ENCODE measurements at regions not wholly inside any gene's neighbourhood (a gene's known extent, or its start where the extent isn't known, plus 50 kb on each side); places are given as distances from the start of the nearest gene placed in this dataset.

DNA sequence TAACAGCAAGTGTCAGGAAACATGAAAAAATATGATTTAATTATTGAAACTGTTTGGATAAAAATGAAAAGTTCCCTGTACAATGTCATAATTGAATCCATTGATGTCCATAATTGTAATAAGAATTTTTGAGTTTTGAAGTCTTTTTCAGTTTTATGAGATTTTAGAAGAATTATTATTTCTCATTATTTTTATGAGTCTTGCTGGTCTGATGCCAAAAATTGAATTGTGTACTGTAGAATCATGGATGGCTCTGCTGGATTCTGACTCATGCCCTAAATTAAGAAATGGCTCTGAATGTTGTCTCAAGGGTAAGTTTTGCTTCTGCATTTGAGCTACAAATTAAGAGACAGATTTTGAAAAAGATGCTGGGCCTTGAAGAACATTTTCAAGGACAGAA lies 132.8 kb upstream of the MAP9 start:
- Mint-ChIP-seq H3K4me1 (ENCODE audit: low read depth in 2 of 2) (no peaks in the 10 kb centered on the region), H3K27me3 (peaks cover 4 to 5% of the 10 kb centered on the region in 2 donors), H3K9me3 (no peaks in the 10 kb centered on the region), H3K4me3 (no peak overlapping the region), H3K36me3 (no peaks in the 10 kb centered on the region), H3K27ac (no peak overlapping the region)
- DNase-seq (ENCODE audit: low spot score) (no peak), ATAC-seq (no peak)

DNA sequence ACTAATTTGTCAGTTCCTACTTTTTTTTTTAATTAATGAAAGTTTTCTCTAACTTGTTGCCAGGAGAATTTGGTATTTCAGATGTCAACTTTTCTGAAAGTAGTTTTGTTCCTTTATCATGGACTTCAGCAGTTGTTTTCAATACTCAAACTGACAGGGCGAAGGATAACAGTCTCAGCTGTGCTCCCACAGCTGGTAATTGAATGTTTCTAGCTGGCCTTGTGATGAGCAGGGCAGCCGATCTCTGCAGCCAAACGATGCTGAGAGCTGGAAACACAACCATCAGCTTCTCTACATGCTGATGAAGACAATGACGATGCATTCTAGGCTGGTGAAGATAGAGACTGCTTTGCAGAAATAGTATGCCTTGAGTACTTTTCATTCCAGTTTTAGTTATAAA lies 130.0 kb upstream of the MAP9 start:
- Mint-ChIP-seq H3K27ac (no peak overlapping the region), H3K4me3 (no peak overlapping the region), H3K27me3 (peaks cover 4 to 8% of the 10 kb centered on the region in 2 donors), H3K9me3 (no peaks in the 10 kb centered on the region), H3K4me1 (ENCODE audit: low read depth in 2 of 2) (no peaks in the 10 kb centered on the region), H3K36me3 (no peaks in the 10 kb centered on the region)
- DNase-seq (ENCODE audit: low spot score) (no peak), ATAC-seq (no peak)

DNA sequence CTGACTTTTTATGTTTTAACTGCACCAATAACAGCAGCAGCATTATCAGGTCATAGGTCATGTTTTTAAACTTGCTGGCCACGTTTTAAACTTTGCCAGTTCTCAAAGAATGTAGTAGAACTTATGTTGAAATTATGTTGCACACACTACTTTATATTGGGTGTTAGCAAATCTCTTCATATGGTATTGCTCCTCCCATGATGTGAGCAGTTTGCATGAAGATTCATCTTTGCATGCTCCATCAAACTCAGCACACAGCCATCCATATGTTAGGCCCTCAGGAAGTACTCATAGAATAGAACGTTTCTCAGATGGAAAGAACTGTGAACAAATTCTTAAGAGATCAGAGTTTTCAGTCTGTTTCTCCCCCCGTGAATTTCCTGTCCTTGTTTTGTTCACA lies 128.6 kb upstream of the MAP9 start:
- ATAC-seq = no peak

DNA sequence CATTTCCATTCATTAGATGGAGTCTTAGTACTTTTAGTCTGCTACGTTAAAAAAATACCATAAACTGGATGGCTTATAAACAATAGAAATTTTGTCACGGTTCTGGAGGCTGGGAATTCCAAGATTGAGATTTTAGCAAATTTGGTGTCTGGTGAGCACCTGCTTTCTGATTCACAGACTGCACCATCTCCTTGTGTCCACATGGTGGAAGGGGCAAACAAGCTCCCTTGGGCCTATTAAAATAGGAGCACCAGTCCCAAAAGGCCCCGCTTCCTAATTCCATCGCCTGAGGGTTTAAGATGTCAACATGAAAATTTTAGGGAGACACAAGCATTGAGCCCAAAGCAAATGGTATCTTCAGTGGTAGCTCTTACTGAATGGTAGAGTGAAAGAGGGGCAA lies 120.5 kb upstream of the MAP9 start:
- Mint-ChIP-seq H3K27ac (no peak overlapping the region), H3K36me3 (no peaks in the 10 kb centered on the region), H3K27me3 (peaks cover 8 to 9% of the 10 kb centered on the region in 2 donors), H3K4me3 (no peak overlapping the region), H3K9me3 (peaks cover 4% of the 10 kb centered on the region), H3K4me1 (ENCODE audit: low read depth in 2 of 2) (no peaks in the 10 kb centered on the region)
- no peak for DNase-seq (ENCODE audit: low spot score)
- no peak for ATAC-seq

More for the DNA sequence above, 128.6 kb upstream of the MAP9 start:
- no peaks in the 10 kb centered on the region for H3K9me3 Mint-ChIP-seq
- no peak overlapping the region for H3K4me3 Mint-ChIP-seq
- peaks cover 4 to 8% of the 10 kb centered on the region in 2 donors for H3K27me3 Mint-ChIP-seq
- DNase-seq (ENCODE audit: low spot score) = no peak
- no peaks in the 10 kb centered on the region for H3K4me1 Mint-ChIP-seq (ENCODE audit: low read depth in 2 of 2)
- H3K36me3 Mint-ChIP-seq = no peaks in the 10 kb centered on the region
- no peak overlapping the region for H3K27ac Mint-ChIP-seq

DNA sequence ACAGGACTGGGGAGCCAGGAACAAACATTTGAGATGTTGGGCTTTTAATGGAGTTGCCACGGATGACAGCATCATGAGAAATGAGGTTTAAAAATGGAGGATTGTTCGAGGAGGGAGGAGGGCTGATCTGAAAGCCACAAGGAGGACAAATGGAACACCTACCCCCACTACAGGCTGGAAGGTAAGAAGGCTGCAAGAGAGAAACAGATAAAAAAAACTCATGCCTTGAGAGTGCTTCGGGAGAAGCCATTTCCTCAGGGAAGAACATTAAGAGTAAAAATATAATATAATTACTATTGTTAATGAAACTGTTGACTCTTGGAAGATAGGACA lies 119.5 kb upstream of the MAP9 start:
- Mint-ChIP-seq H3K36me3 (no peaks in the 10 kb centered on the region), H3K9me3 (peaks cover 4% of the 10 kb centered on the region), H3K4me3 (no peak overlapping the region), H3K4me1 (ENCODE audit: low read depth in 2 of 2) (no peaks in the 10 kb centered on the region), H3K27me3 (peaks cover 8 to 9% of the 10 kb centered on the region in 2 donors), H3K27ac (no peak overlapping the region)
- ATAC-seq = no peak
- DNase-seq (ENCODE audit: low spot score) = no peak

DNA sequence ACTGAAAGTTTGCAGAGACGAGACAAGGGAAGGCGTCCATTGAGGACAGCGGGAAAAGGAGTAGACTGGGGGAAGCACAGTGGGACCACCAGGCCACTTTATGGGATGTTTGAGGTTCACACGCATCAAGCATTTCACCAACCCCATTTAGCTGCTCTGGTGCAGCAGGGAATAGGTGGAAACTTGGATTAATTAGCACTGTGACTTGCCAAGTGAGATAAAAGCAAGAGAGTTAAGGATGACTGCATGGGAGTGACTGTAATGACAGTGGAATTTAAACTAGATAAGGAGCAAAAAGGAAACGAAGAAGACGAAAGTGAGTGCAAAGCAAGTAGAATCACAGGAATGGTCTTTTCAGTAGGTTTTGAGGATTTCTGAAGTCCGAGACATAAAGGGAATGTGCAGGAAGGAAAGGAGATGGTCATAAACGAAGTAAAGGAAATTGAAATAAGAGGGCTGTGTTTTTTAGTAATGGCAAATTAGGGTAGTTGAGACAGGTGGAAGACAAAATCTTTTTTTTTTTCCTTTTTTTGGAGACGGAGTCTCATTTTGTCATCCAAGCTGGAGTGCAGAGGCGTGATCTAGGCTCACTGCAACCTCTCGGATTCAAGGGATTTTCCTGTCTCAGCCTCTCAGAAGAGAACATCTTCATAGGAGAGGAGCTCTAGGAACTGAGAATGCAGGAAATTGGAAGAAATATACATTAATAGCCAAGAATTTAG lies 119.0 kb upstream of the MAP9 start:
- H3K27me3 Mint-ChIP-seq = peaks cover 8 to 9% of the 10 kb centered on the region in 2 donors
- no peaks in the 10 kb centered on the region for H3K36me3 Mint-ChIP-seq
- peaks cover 4% of the 10 kb centered on the region for H3K9me3 Mint-ChIP-seq
- no peak overlapping the region for H3K27ac Mint-ChIP-seq
- no peaks in the 10 kb centered on the region for H3K4me1 Mint-ChIP-seq (ENCODE audit: low read depth in 2 of 2)
- H3K4me3 Mint-ChIP-seq = no peak overlapping the region
- ATAC-seq = no peak
- no peak for DNase-seq (ENCODE audit: low spot score)

DNA sequence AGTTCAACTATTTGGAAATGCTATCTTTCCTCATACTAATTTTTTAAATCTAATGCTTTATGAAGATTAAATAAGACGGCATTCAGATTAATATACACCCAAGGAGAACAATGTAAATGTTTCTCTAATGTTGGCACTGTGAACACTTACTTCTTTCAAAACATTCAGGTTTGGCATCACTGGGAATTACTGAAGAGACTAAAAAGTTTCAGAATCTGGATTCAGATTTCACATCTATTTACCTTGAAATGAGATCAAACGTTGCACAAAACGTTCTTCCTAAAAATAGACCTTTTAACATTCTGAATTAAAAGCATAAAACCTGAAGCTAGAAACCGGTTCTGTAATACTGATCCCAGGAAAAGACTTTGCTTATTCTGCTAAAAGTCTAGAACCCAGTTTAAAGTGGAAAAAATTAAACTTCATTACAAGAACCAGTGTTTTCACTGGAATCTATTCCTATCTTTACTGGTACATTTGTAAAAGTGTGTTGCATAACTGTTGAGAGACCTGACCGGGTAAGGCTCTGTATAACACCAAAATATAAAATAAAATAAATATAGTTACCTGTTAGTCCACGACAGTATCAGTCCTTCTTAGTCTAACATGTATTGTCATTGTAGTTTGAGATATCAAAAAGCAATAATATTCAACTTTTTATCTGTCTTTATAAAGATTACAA lies 117.4 kb upstream of the MAP9 start:
- DNase-seq (ENCODE audit: low spot score) (no peak), ATAC-seq (no peak)
- peaks cover 4% of the 10 kb centered on the region for H3K9me3 Mint-ChIP-seq
- no peaks in the 10 kb centered on the region for H3K4me1 Mint-ChIP-seq (ENCODE audit: low read depth in 2 of 2)
- H3K27me3 Mint-ChIP-seq = peaks cover 8 to 9% of the 10 kb centered on the region in 2 donors
- no peak overlapping the region for H3K4me3 Mint-ChIP-seq
- H3K36me3 Mint-ChIP-seq = no peaks in the 10 kb centered on the region
- H3K27ac Mint-ChIP-seq = no peak overlapping the region

DNA sequence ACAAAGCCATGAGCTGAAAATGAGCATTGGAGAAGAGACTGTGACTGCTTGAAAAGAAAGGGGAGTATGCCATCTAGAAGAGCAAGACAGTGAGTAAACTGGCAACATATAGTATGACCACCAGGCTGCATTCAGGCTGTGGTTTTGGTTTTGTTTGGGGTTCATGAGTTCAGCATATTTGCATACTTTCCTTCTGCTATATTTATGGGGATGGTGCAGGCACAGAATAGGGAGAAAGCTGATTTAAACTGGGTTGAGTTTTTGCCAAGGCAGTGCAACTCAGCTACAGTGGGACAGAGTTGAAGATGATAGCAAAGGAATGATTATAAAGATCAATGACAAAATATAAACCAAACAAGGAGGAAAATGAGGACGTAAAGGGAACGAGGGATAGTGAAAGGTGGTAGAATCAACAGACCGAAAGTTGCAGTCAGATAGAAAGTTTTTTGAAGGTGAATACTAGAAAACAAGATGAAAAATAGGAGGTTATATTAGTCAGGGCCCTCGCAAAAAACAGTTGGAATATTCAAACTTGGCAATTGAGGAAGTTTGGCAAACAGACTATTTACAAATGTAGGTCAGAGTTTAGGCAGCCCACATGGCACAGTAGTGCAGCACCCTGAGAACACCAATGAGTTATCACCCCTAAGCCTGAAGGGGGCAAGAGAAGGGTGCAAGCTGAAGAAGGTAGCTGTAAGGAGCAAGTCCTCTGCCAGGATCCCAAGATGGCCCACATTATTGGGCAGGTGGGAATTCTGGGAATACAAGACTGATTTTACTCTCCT lies 114.8 kb upstream of the MAP9 start:
- Mint-ChIP-seq H3K4me1 (ENCODE audit: low read depth in 2 of 2) (no peaks in the 10 kb centered on the region), H3K9me3 (peaks cover 4% of the 10 kb centered on the region), H3K27me3 (peaks cover 8 to 9% of the 10 kb centered on the region in 2 donors), H3K36me3 (no peaks in the 10 kb centered on the region), H3K27ac (no peak overlapping the region), H3K4me3 (no peak overlapping the region)
- DNase-seq (ENCODE audit: low spot score) = no peak
- no peak for ATAC-seq

DNA sequence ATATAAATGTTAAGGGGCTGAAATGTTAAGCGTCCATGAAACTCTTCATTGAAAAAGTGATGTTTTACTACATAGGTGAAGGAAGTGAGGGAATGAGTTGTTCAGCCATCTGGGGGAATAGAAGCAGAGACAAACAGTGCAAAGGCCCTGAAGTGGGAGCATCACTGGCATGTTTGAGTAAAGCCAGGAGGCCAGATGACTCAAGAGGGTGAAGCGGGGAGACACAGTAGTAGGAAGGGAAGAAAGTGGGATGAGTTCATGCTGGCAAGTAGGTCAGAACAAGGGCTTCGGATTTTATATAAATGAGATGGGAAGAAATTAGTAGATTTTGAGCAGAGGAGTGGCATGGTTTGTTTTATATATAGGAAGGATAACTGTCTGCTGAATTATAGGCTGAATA lies 112.5 kb upstream of the MAP9 start:
- H3K27me3 Mint-ChIP-seq = peaks cover 0 to 2% of the 10 kb centered on the region in 2 donors
- H3K9me3 Mint-ChIP-seq = no peaks in the 10 kb centered on the region
- no peaks in the 10 kb centered on the region for H3K36me3 Mint-ChIP-seq
- ATAC-seq (no peak), DNase-seq (ENCODE audit: low spot score) (no peak)
- no peak overlapping the region for H3K27ac Mint-ChIP-seq
- no peaks in the 10 kb centered on the region for H3K4me1 Mint-ChIP-seq (ENCODE audit: low read depth in 2 of 2)
- no peak overlapping the region for H3K4me3 Mint-ChIP-seq

DNA sequence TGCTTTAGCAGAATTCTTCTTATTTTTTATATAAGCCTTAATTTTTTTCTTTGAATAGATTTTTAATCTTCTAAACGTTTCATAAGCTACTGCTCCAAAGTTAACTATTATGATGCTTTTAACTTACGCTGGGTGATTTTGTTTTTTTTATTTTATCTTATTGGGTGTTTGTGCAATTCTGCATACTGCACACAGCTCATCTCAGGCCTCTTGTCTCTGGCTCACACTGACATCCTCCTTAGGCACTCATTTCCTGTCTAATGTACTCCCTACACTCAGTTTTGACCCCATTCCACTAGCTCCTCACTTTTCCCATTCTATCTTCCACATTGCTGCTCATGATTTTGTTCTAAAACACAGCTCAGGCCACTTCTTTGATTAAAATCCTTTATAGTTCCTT lies 111.9 kb upstream of the MAP9 start:
- H3K4me1 Mint-ChIP-seq (ENCODE audit: low read depth in 2 of 2) = no peaks in the 10 kb centered on the region
- H3K27ac Mint-ChIP-seq = no peak overlapping the region
- no peaks in the 10 kb centered on the region for H3K9me3 Mint-ChIP-seq
- H3K27me3 Mint-ChIP-seq = peaks cover 3 to 7% of the 10 kb centered on the region in 2 donors
- no peaks in the 10 kb centered on the region for H3K36me3 Mint-ChIP-seq
- ATAC-seq = no peak
- H3K4me3 Mint-ChIP-seq = no peak overlapping the region
- DNase-seq (ENCODE audit: low spot score) = no peak

DNA sequence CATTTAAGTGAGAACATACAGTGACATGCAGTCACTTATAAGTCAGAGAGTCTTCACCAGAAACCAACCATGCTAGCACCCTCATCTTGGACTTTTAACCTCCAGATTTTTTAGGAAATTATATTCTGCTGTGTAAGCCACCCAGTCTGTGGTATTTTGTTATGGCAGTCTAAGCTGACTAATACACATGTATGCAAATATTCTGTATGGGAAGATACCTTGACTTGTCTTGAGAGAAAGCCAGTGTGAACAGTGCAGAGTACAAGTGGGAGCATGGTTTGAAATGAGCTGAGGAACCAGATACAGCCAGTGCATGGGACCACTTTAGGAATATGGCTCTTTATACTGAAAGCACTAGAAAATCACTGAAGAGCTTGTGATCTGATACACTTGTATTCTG lies 110.4 kb upstream of the MAP9 start:
- H3K27ac Mint-ChIP-seq = no peak overlapping the region
- DNase-seq (ENCODE audit: low spot score) (no peak), ATAC-seq (no peak)
- peaks cover 6 to 8% of the 10 kb centered on the region in 2 donors for H3K27me3 Mint-ChIP-seq
- H3K4me3 Mint-ChIP-seq = no peak overlapping the region
- no peaks in the 10 kb centered on the region for H3K9me3 Mint-ChIP-seq
- H3K36me3 Mint-ChIP-seq = no peaks in the 10 kb centered on the region
- no peaks in the 10 kb centered on the region for H3K4me1 Mint-ChIP-seq (ENCODE audit: low read depth in 2 of 2)

DNA sequence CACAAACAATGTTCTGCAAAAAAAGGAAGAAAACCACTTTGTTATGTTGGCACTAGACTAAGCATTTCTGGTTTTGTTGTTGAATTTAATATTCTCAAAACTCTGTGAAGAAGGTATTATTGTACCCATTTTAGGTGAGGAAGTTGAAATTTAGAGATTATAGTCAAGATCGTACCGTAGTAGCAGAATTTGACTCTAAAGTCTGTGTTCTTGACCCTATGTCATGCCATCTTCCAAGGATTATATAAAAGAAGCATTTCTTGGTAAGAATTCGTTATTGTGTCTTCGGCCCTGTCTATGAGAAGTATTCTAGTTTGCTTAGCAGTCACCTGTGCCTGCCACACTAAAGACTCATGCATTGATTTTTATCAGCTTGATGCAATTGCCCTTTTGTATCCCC lies 104.4 kb upstream of the MAP9 start:
- no peak overlapping the region for H3K4me3 Mint-ChIP-seq
- no peak for ATAC-seq
- H3K4me1 Mint-ChIP-seq (ENCODE audit: low read depth in 2 of 2) = no peaks in the 10 kb centered on the region
- no peaks in the 10 kb centered on the region for H3K9me3 Mint-ChIP-seq
- no peaks in the 10 kb centered on the region for H3K36me3 Mint-ChIP-seq
- H3K27ac Mint-ChIP-seq = no peak overlapping the region
- DNase-seq (ENCODE audit: low spot score) = no peak
- peaks cover 6 to 8% of the 10 kb centered on the region in 2 donors for H3K27me3 Mint-ChIP-seq

DNA sequence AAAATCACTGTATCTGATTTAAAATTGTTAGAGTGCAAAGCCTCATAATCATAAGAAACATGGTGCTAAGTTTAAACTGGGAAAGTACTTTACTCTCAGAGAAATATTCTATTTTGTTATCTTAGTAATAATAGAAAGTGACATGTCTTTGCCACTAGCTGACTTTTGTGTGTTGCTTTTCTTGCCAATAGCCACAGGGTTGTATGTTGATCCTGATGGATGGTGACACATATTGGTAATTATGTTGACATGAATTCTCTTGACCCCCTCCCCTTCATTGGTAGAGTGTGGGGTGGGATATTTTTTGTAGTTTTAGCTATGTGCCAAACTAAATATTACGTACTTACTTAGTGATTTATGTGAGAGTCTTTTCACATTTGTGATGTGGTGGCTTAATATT lies 103.1 kb upstream of the MAP9 start:
- Mint-ChIP-seq H3K4me1 (ENCODE audit: low read depth in 2 of 2) (no peaks in the 10 kb centered on the region), H3K27ac (no peak overlapping the region)
- no peak for ATAC-seq

DNA sequence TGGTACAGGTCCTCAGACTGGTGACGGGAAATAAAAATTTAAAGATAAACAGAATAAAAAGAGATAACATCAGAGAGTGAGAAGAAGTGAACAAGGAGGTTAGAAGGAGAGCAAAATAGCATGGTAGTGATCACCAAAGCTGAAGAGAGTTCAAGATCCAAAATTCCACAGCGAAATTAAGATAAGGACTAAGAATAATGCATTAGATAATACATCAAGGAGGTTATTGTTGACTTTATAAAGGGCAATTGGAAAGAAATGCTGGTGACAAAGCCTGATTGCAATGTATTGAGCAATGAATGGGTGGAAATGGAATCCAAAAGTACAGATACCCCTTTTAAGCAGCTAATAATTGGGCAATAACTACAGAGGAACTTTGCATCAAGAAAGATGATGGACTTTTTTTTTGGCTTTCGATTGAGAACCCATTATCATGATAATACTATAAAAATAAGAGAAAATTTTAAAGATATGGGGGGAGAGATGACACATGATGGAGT lies 101.6 kb upstream of the MAP9 start:
- Mint-ChIP-seq H3K9me3 (no peaks in the 10 kb centered on the region), H3K4me3 (no peak overlapping the region), H3K4me1 (ENCODE audit: low read depth in 2 of 2) (no peaks in the 10 kb centered on the region), H3K36me3 (no peaks in the 10 kb centered on the region), H3K27me3 (no peaks in the 10 kb centered on the region), H3K27ac (no peak overlapping the region)
- no peak for ATAC-seq
- DNase-seq (ENCODE audit: low spot score) = no peak

More for the DNA sequence above, 103.1 kb upstream of the MAP9 start:
- DNase-seq (ENCODE audit: low spot score) = no peak
- H3K4me3 Mint-ChIP-seq = no peak overlapping the region
- H3K9me3 Mint-ChIP-seq = no peaks in the 10 kb centered on the region
- no peaks in the 10 kb centered on the region for H3K36me3 Mint-ChIP-seq
- peaks cover 6 to 8% of the 10 kb centered on the region in 2 donors for H3K27me3 Mint-ChIP-seq
